Thoracic aorta (tissue), 2 donors: ENCODE measurements at regions not wholly inside any gene's neighbourhood (a gene's known extent, or its start where the extent isn't known, plus 50 kb on each side); places are given as distances from the start of the nearest gene placed in this dataset.

ENCODE experiments used
- ATAC-seq: fragments of 150-250 bp; one replicate; pipeline ENCODE4 v1.8.0; 2017; ENCODE audit warnings: low read depth; ENCODE audit not compliant: insufficient number of reproducible peaks, low FRiP score
- DNase-seq: peaks from one replicate; pipeline ENCODE4 v3.0.0-alpha.2; 2020; ENCODE audit warnings: low spot score
- H3K27ac ChIP-seq, 2 donors: fragments of 200-600 bp; sonication (generic); 1 replicate in 1 of 2; 2 replicates in 1 of 2; pipeline ENCODE4 v1.5.1; 2016; ENCODE audit warnings: mild to moderate bottlenecking in 2 of 2, moderate library complexity in 2 of 2
- H3K27me3 ChIP-seq: fragments of 200-600 bp; sonication (generic); replicated peaks from 2 replicates; pipeline ENCODE4 v1.6.0; 2016; ENCODE audit warnings: mild to moderate bottlenecking; ENCODE audit not compliant: insufficient read depth
- H3K36me3 ChIP-seq: fragments of 200-600 bp; sonication (generic); one replicate; pipeline ENCODE4 v1.5.1; 2016
- H3K4me1 ChIP-seq, 2 donors: fragments of 200-600 bp; sonication (generic); 1 replicate in 1 of 2; 2 replicates in 1 of 2; pipeline versions ENCODE4 v1.5.1 to v1.6.0; 2016; ENCODE audit warnings: low read depth in 2 of 2, mild to moderate bottlenecking in 1 of 2; ENCODE audit not compliant: control insufficient read depth in 1 of 2
- H3K4me3 ChIP-seq: fragments of 200-600 bp; sonication (generic); 2 replicates; pipeline ENCODE4 v1.5.1; 2016; ENCODE audit warnings: mild to moderate bottlenecking
- H3K9me3 ChIP-seq: fragments of 200-600 bp; sonication (generic); 2 replicates; pipeline ENCODE4 v1.5.1; 2016
- CTCF ChIP-seq: fragments of 200-600 bp; sonication (generic); IDR thresholded peaks from one replicate; pipeline ENCODE4 v1.5.1; 2019; ENCODE audit warnings: antibody characterized with exemption

- Histone ChIP-seq H3K27ac (no peak overlapping the region), H3K36me3 (no peaks in the 10 kb centered on the region), H3K4me1 (no peaks in the 10 kb centered on the region), H3K9me3 (peaks cover 7% of the 10 kb centered on the region), H3K4me3 (no peak overlapping the region), H3K27me3 (no peaks in the 10 kb centered on the region)
- DNase-seq = no peak
- TF ChIP-seq CTCF = no peak
- ATAC-seq = no peak
These were observed 223.3 kb upstream of the NFE2L3 start for GRCh38 chr7:25928549-25929330.

- no peak overlapping the region for H3K27ac ChIP-seq
- no peaks in the 10 kb centered on the region for H3K4me1 ChIP-seq
- no peak for DNase-seq
- TF ChIP-seq CTCF = no peak
- no peaks in the 10 kb centered on the region for H3K27me3 ChIP-seq
- H3K4me3 ChIP-seq = no peak overlapping the region
- no peak for ATAC-seq
- H3K9me3 ChIP-seq = peaks cover 14% of the 10 kb centered on the region
- no peaks in the 10 kb centered on the region for H3K36me3 ChIP-seq
These were observed 222.6 kb upstream of the NFE2L3 start for GRCh38 chr7:25929448-25929847.

- no peak for TF ChIP-seq CTCF
- H3K36me3 ChIP-seq = no peaks in the 10 kb centered on the region
- no peak for ATAC-seq
- DNase-seq = no peak
- no peaks in the 10 kb centered on the region for H3K27me3 ChIP-seq
- peaks cover 18% of the 10 kb centered on the region for H3K9me3 ChIP-seq
- H3K4me1 ChIP-seq = no peaks in the 10 kb centered on the region
- no peak overlapping the region for H3K4me3 ChIP-seq
- H3K27ac ChIP-seq = no peak overlapping the region
These were observed 221.4 kb upstream of the NFE2L3 start for GRCh38 chr7:25930492-25931048.

- DNase-seq (no peak), ATAC-seq (no peak)
- no peaks in the 10 kb centered on the region for H3K27me3 ChIP-seq
- no peak for TF ChIP-seq CTCF
- H3K4me3 ChIP-seq = no peak overlapping the region
- peaks cover 18% of the 10 kb centered on the region for H3K9me3 ChIP-seq
- no peaks in the 10 kb centered on the region for H3K36me3 ChIP-seq
- H3K4me1 ChIP-seq = no peaks in the 10 kb centered on the region
- no peak overlapping the region for H3K27ac ChIP-seq
These were observed 220.8 kb upstream of the NFE2L3 start for GRCh38 chr7:25931156-25931555.

- H3K4me1 ChIP-seq = no peaks in the 10 kb centered on the region
- no peak for DNase-seq
- H3K4me3 ChIP-seq = no peak overlapping the region
- H3K36me3 ChIP-seq = no peaks in the 10 kb centered on the region
- no peak for TF ChIP-seq CTCF
- H3K27me3 ChIP-seq = no peaks in the 10 kb centered on the region
- H3K27ac ChIP-seq = no peak overlapping the region
- peaks cover 18% of the 10 kb centered on the region for H3K9me3 ChIP-seq
- ATAC-seq = no peak
These were observed 218.1 kb upstream of the NFE2L3 start for GRCh38 chr7:25933921-25934320.
